Right lobe of liver (tissue), 4 donors: ENCODE measurements at regions not wholly inside any gene's neighbourhood (a gene's known extent, or its start where the extent isn't known, plus 50 kb on each side); places are given as distances from the start of the nearest gene placed in this dataset.

Experiments
- POLR2A ChIP-seq: fragments of 450-650 bp; IDR thresholded peaks from one replicate; pipeline ENCODE4 v1.6.1; 2017; ENCODE audit warnings: antibody characterized with exemption, mild to moderate bottlenecking
- TF ChIP-seq, protein P1 (sequence below), 4 donors: fragments of 200-600 bp in 3 of 4; fragments of 450-650 bp in 1 of 4; IDR thresholded peaks; one replicate each; pipeline versions ENCODE4 v1.5.1 to v1.8.0; 2016 to 2022; ENCODE audit warnings: antibody characterized with exemption in 4 of 4, mild to moderate bottlenecking in 2 of 4
- donor health status: DM: no; HTN: no; CAD: no.
- donor health status: DM: no; HTN: no; CAD: no.
- donor health status: DM: no; HTN: yes; CAD: no.

DNA sequence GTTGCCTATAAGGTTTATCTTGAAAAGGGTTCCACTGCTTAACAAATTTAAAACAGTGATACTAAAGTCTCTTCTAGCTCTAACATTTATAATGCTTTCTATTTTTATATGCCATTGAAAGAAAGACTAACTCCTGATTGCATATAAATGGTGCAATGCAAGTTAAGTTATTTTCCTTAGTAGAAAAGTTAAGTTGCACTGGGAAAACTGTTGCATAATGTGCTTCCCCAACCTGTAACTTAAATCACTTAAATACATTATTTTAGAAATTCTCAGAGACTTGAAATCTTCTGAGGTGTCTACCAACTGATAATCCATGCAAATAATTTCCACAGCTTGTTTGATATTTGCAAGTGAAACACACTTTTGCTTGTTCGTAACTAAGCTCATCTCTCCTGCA lies 175.0 kb upstream of the HMCN1 start:
- TF ChIP-seq POLR2A, result no peak
- TF ChIP-seq, protein P1, sequence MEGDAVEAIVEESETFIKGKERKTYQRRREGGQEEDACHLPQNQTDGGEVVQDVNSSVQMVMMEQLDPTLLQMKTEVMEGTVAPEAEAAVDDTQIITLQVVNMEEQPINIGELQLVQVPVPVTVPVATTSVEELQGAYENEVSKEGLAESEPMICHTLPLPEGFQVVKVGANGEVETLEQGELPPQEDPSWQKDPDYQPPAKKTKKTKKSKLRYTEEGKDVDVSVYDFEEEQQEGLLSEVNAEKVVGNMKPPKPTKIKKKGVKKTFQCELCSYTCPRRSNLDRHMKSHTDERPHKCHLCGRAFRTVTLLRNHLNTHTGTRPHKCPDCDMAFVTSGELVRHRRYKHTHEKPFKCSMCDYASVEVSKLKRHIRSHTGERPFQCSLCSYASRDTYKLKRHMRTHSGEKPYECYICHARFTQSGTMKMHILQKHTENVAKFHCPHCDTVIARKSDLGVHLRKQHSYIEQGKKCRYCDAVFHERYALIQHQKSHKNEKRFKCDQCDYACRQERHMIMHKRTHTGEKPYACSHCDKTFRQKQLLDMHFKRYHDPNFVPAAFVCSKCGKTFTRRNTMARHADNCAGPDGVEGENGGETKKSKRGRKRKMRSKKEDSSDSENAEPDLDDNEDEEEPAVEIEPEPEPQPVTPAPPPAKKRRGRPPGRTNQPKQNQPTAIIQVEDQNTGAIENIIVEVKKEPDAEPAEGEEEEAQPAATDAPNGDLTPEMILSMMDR (IDR thresholded peaks at IDR 0.05), result no peak
